Motor neuron (in vitro differentiated cells): ENCODE measurements at regions not wholly inside any gene's neighbourhood (a gene's known extent, or its start where the extent isn't known, plus 50 kb on each side); places are given as distances from the start of the nearest gene placed in this dataset.
A peak's percentile ranks its signal among the peaks of the same experiment; 100 is the strongest.

ENCODE experiments used
- ATAC-seq, 8 experiments: fragments of 200-7000 bp; cut with Tn5 transposase; replicated peaks in 6 of 8; 2 replicates each; pipeline ENCODE4 v1.8.0; 2021; ENCODE audit warnings: mild to moderate bottlenecking in 8 of 8, moderate library complexity in 8 of 8
- H3K27ac ChIP-seq, 2 donors: fragments of 250-450 bp; sonication (Bioruptor Pico); 2 replicates each; pipeline ENCODE4 v1.9.0; 2021; ENCODE audit warnings: antibody characterized with exemption in 2 of 2, mild to moderate bottlenecking in 2 of 2, moderate library complexity in 1 of 2
- H3K4me1 ChIP-seq, 2 donors: fragments of 250-450 bp; sonication (Bioruptor Pico); replicated peaks in 1 of 2; 2 replicates each; pipeline ENCODE4 v1.6.1; 2021; ENCODE audit warnings: antibody characterized with exemption in 2 of 2, mild to moderate bottlenecking in 2 of 2, moderate library complexity in 1 of 2
- H3K4me3 ChIP-seq, 5 donors: fragments of 250-450 bp; sonication (Bioruptor Pico); 2 replicates each; pipeline ENCODE4 v1.9.0; 2021; ENCODE audit warnings: antibody characterized with exemption in 5 of 5, mild to moderate bottlenecking in 5 of 5, moderate library complexity in 4 of 5
- WGBS, 10 experiments: fragments of 450-650 bp; shearing (Covaris generic); methylation state at CpG; one replicate each; pipeline ENCODE4 v1.0.0; 2022; 5-methylcytosine and 5-hydroxymethylcytosine counted together
- in situ Hi-C, 9 experiments: fragments of 400-800 bp; cut with MboI; loops; one replicate each; pipeline ENCODE4 v1.15.0; 2021; ENCODE audit warnings: low sequenced_read_pairs in 9 of 9, low pct_unique_long_range_greater_than_20kb in 2 of 9; ENCODE audit not compliant: unreplicated experiment in 9 of 9

DNA sequence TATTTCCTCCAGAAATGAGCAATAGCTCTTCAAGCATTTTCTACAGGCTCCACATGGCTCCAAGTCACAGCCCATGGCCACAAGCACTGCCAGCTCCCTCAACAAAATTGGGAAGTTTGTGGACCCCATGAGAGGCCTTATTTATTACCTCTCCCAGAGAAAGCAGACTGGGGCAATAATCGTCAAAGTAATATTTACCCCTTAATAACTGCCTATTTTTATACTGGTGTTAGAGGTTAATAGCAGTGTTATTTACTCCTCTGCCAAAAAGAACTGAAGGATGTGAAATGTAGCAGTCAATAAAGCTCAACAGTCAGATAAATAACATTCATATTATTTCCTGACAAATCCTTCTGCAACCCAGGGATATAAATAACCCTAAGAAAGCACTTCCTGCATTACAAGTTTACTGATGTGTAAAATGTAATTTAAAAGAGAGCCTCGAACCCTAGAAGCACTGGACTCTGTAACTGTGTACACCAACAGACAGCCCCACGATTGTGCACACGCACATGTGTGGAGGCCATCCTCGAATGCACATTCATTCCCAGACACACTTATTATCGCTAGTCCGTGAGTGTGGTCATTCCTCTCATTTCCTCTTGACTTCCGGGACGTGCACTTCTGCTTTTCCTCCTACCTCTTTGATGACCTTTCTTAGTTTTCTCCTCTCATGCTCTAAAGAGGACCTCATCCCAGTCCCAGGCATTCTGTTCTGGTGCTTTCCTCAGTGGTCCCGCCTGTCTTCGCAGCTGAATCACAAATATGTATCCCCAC is 157.4 kb downstream of the EVX1 start:
- Histone ChIP-seq H3K4me3 (no peak overlapping the region), H3K4me1 (peaks cover 0 to 8% of the 10 kb centered on the region in 2 donors), H3K27ac (no peak overlapping the region)
- in situ Hi-C loops, result no loop called here
- WGBS, 10 experiments, result 44 to 87% (median 70%) methylated on average over 1 to 11 of the region's 11 CpGs
- ATAC-seq, result peak in 3 of 8 experiments; percentile 26 to 62 (median 42)

GRCh38 chr7:27405780-27406179 is 163.2 kb downstream of the EVX1 start:
- WGBS, 10 experiments, result 51 to 100% (median 91%) methylated on average over 2 to 8 of the region's 8 CpGs; no CpG with 5 or more reads in 2 of the 10 experiments
- H3K27ac ChIP-seq, result no peak overlapping the region
- no peak overlapping the region for H3K4me3 ChIP-seq
- no peak for ATAC-seq
- no peaks in the 10 kb centered on the region for H3K4me1 ChIP-seq
- in situ Hi-C loops, result no loop called here

GRCh38 chr7:27409311-27409710 is 166.7 kb downstream of the EVX1 start:
- 0 to 80% (median 67%) methylated on average over 1 to 3 of the region's 3 CpGs; no CpG with 5 or more reads in 5 of the 10 experiments for WGBS, 10 experiments
- no peak for ATAC-seq
- Histone ChIP-seq H3K27ac (no peak overlapping the region), H3K4me3 (no peak overlapping the region), H3K4me1 (peaks cover 0 to 4% of the 10 kb centered on the region in 2 donors)
- in situ Hi-C loops, result no loop called here

GRCh38 chr7:27409776-27410175 is 167.2 kb downstream of the EVX1 start:
- 17 to 100% (median 61%) methylated on average over 1 to 2 of the region's 2 CpGs; no CpG with 5 or more reads in 1 of the 10 experiments for WGBS, 10 experiments
- peak in 3 of 8 experiments; percentile 41 to 87 (median 47) for ATAC-seq
- H3K4me3 ChIP-seq, result no peak overlapping the region
- in situ Hi-C loops, result no loop called here
- H3K4me1 ChIP-seq, result peaks cover 0 to 4% of the 10 kb centered on the region in 2 donors
- no peak overlapping the region for H3K27ac ChIP-seq

GRCh38 chr7:27410812-27411544 is 168.4 kb downstream of the EVX1 start:
- peaks cover 0 to 4% of the 10 kb centered on the region in 2 donors for H3K4me1 ChIP-seq
- in situ Hi-C loops, result no loop called here
- ATAC-seq, result peak in 2 of 8 experiments; percentile 31 to 51
- no peak overlapping the region for H3K4me3 ChIP-seq
- H3K27ac ChIP-seq, result no peak overlapping the region
- WGBS, 10 experiments, result 25 to 80% (median 49%) methylated on average over 1 to 4 of the region's 5 CpGs; no CpG with 5 or more reads in 1 of the 10 experiments

GRCh38 chr7:27412164-27412563 is 169.6 kb downstream of the EVX1 start:
- Histone ChIP-seq H3K4me3 (no peak overlapping the region), H3K4me1 (peaks cover 0 to 4% of the 10 kb centered on the region in 2 donors), H3K27ac (no peak overlapping the region)
- WGBS, 10 experiments, result 49 to 100% (median 85%) methylated on average over 1 to 5 of the region's 7 CpGs; no CpG with 5 or more reads in 4 of the 10 experiments
- no peak for ATAC-seq
- in situ Hi-C loops, result no loop called here

GRCh38 chr7:27418541-27418940 is 175.9 kb downstream of the EVX1 start:
- no peak overlapping the region for H3K4me3 ChIP-seq
- no peak overlapping the region for H3K27ac ChIP-seq
- in situ Hi-C loops, result no loop called here
- WGBS, 10 experiments, result 45 to 100% (median 77%) methylated on average over 1 to 3 of the region's 3 CpGs; no CpG with 5 or more reads in 3 of the 10 experiments
- no peak for ATAC-seq
- H3K4me1 ChIP-seq, result no peaks in the 10 kb centered on the region

GRCh38 chr7:27419581-27420177 is 177.1 kb downstream of the EVX1 start:
- WGBS, 10 experiments, result 71 to 100% (median 85%) methylated on average over 1 to 2 of the region's 2 CpGs; no CpG with 5 or more reads in 1 of the 10 experiments
- no peak overlapping the region for H3K27ac ChIP-seq
- in situ Hi-C loops, result no loop called here
- H3K4me1 ChIP-seq, result no peaks in the 10 kb centered on the region
- no peak for ATAC-seq
- H3K4me3 ChIP-seq, result no peak overlapping the region

DNA sequence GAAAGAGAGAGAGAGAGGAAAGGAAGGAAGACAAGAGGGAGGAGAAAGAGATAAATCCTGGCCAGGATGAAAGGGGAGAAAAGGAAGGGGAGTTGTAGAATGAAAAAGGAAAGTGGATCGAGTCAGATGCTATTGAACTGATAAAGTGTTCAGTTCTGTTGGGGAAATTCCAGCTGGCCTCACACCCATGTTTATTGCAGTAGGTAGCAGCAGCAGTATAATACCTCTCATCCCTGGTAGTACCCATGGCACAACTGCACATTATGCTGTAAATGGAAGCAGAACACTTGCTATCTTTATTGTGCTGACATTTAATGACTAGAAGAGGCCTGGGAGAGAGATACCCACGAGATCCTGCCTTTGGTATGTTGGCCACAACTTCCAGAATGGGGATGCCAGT is 178.1 kb downstream of the EVX1 start:
- Histone ChIP-seq H3K27ac (no peak overlapping the region), H3K4me1 (no peaks in the 10 kb centered on the region), H3K4me3 (no peak overlapping the region)
- in situ Hi-C loops, result no loop called here
- 0 to 89% (median 70%) methylated on average over 1 to 2 of the region's 2 CpGs; no CpG with 5 or more reads in 1 of the 10 experiments for WGBS, 10 experiments
- ATAC-seq, result no peak

DNA sequence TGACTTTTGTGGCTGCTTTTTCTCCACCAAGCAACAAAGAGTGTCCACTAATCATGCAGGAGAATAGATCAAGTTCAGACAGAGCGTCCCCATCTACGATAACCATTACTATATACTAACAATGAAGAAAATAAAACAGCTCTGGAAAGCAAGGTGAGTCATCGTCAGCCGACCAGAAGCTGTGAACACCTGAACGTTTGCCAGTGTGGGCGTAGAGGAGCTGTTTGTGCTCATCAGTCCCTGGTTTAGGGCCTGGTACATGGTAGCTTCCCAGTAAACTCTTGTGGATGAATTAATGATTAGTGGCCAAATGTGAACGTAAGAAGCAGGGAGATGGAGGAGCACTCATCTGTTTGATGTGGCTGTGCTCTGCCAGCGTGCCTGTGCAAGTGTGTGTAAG is 180.7 kb downstream of the EVX1 start:
- ATAC-seq, result no peak
- 0 to 98% (median 82%) methylated on average over 2 to 6 of the region's 8 CpGs for WGBS, 10 experiments
- in situ Hi-C loops, result no loop called here
- no peaks in the 10 kb centered on the region for H3K4me1 ChIP-seq
- no peak overlapping the region for H3K27ac ChIP-seq
- H3K4me3 ChIP-seq, result no peak overlapping the region

- no peak for ATAC-seq
- no peaks in the 10 kb centered on the region for H3K4me1 ChIP-seq
- H3K4me3 ChIP-seq, result no peak overlapping the region
- H3K27ac ChIP-seq, result no peak overlapping the region
- in situ Hi-C loops, result no loop called here
- WGBS, 10 experiments, result 50 to 90% (median 85%) methylated on average over 1 to 10 of the region's 10 CpGs; no CpG with 5 or more reads in 2 of the 10 experiments
Measured at GRCh38 chr7:27423821-27424220, 181.2 kb downstream of the EVX1 start.

DNA sequence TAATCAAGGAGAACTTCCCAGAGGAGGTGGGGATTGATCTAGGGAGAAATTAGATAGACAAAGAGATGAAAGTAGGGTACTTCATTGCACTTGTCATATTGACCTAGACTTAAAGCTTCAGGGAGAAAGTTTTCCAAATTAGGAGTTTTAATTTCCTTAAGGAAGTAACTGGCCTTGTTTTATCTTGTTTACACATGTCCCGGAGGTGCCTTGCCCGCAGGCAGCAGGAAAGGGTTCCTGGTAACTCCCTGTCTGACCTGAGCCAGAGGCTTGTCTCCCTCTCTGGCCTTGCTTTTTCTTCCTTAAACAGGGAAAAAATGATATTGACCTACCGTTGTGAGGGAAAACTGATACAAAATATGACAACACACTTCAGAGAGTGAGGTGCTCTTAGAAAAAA is 181.6 kb downstream of the EVX1 start:
- peak in 1 of 8 experiments; percentile 74 for ATAC-seq
- in situ Hi-C loops, result no loop called here
- no peaks in the 10 kb centered on the region for H3K4me1 ChIP-seq
- no peak overlapping the region for H3K27ac ChIP-seq
- H3K4me3 ChIP-seq, result no peak overlapping the region
- WGBS, 10 experiments, result 49 to 100% (median 81%) methylated on average over 1 to 3 of the region's 3 CpGs; no CpG with 5 or more reads in 1 of the 10 experiments

GRCh38 chr7:27424749-27425148 is 182.1 kb downstream of the EVX1 start:
- Histone ChIP-seq H3K27ac (no peak overlapping the region), H3K4me1 (no peaks in the 10 kb centered on the region), H3K4me3 (no peak overlapping the region)
- ATAC-seq, result peak in 3 of 8 experiments; percentile 48 to 95 (median 69)
- in situ Hi-C loops, result no loop called here
- WGBS, 10 experiments, result 0 to 91% (median 62%) methylated on average over 1 to 4 of the region's 4 CpGs; no CpG with 5 or more reads in 3 of the 10 experiments
